ENCODE measurements at regions not wholly inside any gene's neighbourhood (a gene's known extent, or its start where the extent isn't known, plus 50 kb on each side); places are given as distances from the start of the nearest gene placed in this dataset.
A peak's percentile ranks its signal among the peaks of the same experiment; 100 is the strongest.

- Mint-ChIP-seq H3K27me3 (ENCODE audit: low read depth) (no peaks in the 10 kb centered on the region), H3K4me1 (ENCODE audit: low read depth) (peaks cover 10% of the 10 kb centered on the region), H3K4me3 (no peak overlapping the region), H3K9me3 (no peaks in the 10 kb centered on the region), H3K36me3 (ENCODE audit: insufficient read depth) (no peaks in the 10 kb centered on the region)
- no peak for DNase-seq
- no peak for ATAC-seq
Measured at GRCh38 chr1:101164776-101165175, 72.0 kb upstream of the S1PR1 start.

GRCh38 chr1:101162736-101163735 lies 73.8 kb upstream of the S1PR1 start:
- H3K9me3 Mint-ChIP-seq, result no peaks in the 10 kb centered on the region
- no peak for DNase-seq
- H3K36me3 Mint-ChIP-seq (ENCODE audit: insufficient read depth), result no peaks in the 10 kb centered on the region
- ATAC-seq, result no peak
- H3K4me1 Mint-ChIP-seq (ENCODE audit: low read depth), result peaks cover 9% of the 10 kb centered on the region
- H3K4me3 Mint-ChIP-seq, result no peak overlapping the region
- no peaks in the 10 kb centered on the region for H3K27me3 Mint-ChIP-seq (ENCODE audit: low read depth)

GRCh38 chr1:101162300-101162699 lies 74.5 kb upstream of the S1PR1 start:
- Mint-ChIP-seq H3K27me3 (ENCODE audit: low read depth) (no peaks in the 10 kb centered on the region), H3K9me3 (no peaks in the 10 kb centered on the region), H3K4me1 (ENCODE audit: low read depth) (peaks cover 3% of the 10 kb centered on the region), H3K4me3 (no peak overlapping the region), H3K36me3 (ENCODE audit: insufficient read depth) (no peaks in the 10 kb centered on the region)
- no peak for DNase-seq
- no peak for ATAC-seq

GRCh38 chr1:101161619-101162018 lies 75.2 kb upstream of the S1PR1 start:
- Mint-ChIP-seq H3K36me3 (ENCODE audit: insufficient read depth) (no peaks in the 10 kb centered on the region), H3K4me3 (no peak overlapping the region), H3K4me1 (ENCODE audit: low read depth) (peaks cover 2% of the 10 kb centered on the region), H3K9me3 (no peaks in the 10 kb centered on the region), H3K27me3 (ENCODE audit: low read depth) (peaks cover 3% of the 10 kb centered on the region)
- ATAC-seq (no peak), DNase-seq (no peak)

- Mint-ChIP-seq H3K4me1 (ENCODE audit: low read depth) (peaks cover 4% of the 10 kb centered on the region), H3K9me3 (no peaks in the 10 kb centered on the region), H3K36me3 (ENCODE audit: insufficient read depth) (no peaks in the 10 kb centered on the region), H3K27me3 (ENCODE audit: low read depth) (peaks cover 3% of the 10 kb centered on the region), H3K4me3 (no peak overlapping the region)
- ATAC-seq (no peak), DNase-seq (no peak)
Measured at GRCh38 chr1:101158424-101158823, 78.4 kb upstream of the S1PR1 start.

GRCh38 chr1:101154547-101154946 lies 82.3 kb upstream of the S1PR1 start:
- H3K36me3 Mint-ChIP-seq (ENCODE audit: insufficient read depth), result no peaks in the 10 kb centered on the region
- DNase-seq, result no peak

GRCh38 chr1:101153692-101154091 lies 83.1 kb upstream of the S1PR1 start:
- ATAC-seq (peak; percentile 87 to 95), DNase-seq (no peak)
- H3K4me3 Mint-ChIP-seq, result no peak overlapping the region
- H3K9me3 Mint-ChIP-seq, result no peaks in the 10 kb centered on the region
- H3K27me3 Mint-ChIP-seq (ENCODE audit: low read depth), result peaks cover 3% of the 10 kb centered on the region
- no peaks in the 10 kb centered on the region for H3K36me3 Mint-ChIP-seq (ENCODE audit: insufficient read depth)
- peaks cover 14% of the 10 kb centered on the region for H3K4me1 Mint-ChIP-seq (ENCODE audit: low read depth)

More at GRCh38 chr1:101154547-101154946, 82.3 kb upstream of the S1PR1 start:
- peaks cover 7% of the 10 kb centered on the region for H3K4me1 Mint-ChIP-seq (ENCODE audit: low read depth)
- H3K9me3 Mint-ChIP-seq, result no peaks in the 10 kb centered on the region
- peaks cover 3% of the 10 kb centered on the region for H3K27me3 Mint-ChIP-seq (ENCODE audit: low read depth)
- no peak overlapping the region for H3K4me3 Mint-ChIP-seq
- no peak for ATAC-seq

GRCh38 chr1:101152633-101153032 lies 84.2 kb upstream of the S1PR1 start:
- peaks cover 3% of the 10 kb centered on the region for H3K27me3 Mint-ChIP-seq (ENCODE audit: low read depth)
- H3K4me1 Mint-ChIP-seq (ENCODE audit: low read depth), result peaks cover 14% of the 10 kb centered on the region
- H3K9me3 Mint-ChIP-seq, result no peaks in the 10 kb centered on the region
- ATAC-seq (no peak), DNase-seq (no peak)
- H3K4me3 Mint-ChIP-seq, result no peak overlapping the region
- H3K36me3 Mint-ChIP-seq (ENCODE audit: insufficient read depth), result no peaks in the 10 kb centered on the region

- Mint-ChIP-seq H3K27me3 (ENCODE audit: low read depth) (no peaks in the 10 kb centered on the region), H3K36me3 (ENCODE audit: insufficient read depth) (no peaks in the 10 kb centered on the region), H3K9me3 (no peaks in the 10 kb centered on the region), H3K4me1 (ENCODE audit: low read depth) (peaks cover 14% of the 10 kb centered on the region), H3K4me3 (no peak overlapping the region)
- no peak for DNase-seq
- ATAC-seq, result no peak
Measured at GRCh38 chr1:101151286-101151685, 85.5 kb upstream of the S1PR1 start.

- Mint-ChIP-seq H3K9me3 (no peaks in the 10 kb centered on the region), H3K4me1 (ENCODE audit: low read depth) (peaks cover 14% of the 10 kb centered on the region)
- no peak for ATAC-seq
Measured at GRCh38 chr1:101150670-101151069, 86.1 kb upstream of the S1PR1 start.

GRCh38 chr1:101150266-101150665 lies 86.6 kb upstream of the S1PR1 start:
- DNase-seq (no peak), ATAC-seq (no peak)
- H3K36me3 Mint-ChIP-seq (ENCODE audit: insufficient read depth), result no peaks in the 10 kb centered on the region
- no peaks in the 10 kb centered on the region for H3K27me3 Mint-ChIP-seq (ENCODE audit: low read depth)
- no peaks in the 10 kb centered on the region for H3K9me3 Mint-ChIP-seq
- no peak overlapping the region for H3K4me3 Mint-ChIP-seq
- H3K4me1 Mint-ChIP-seq (ENCODE audit: low read depth), result peaks cover 15% of the 10 kb centered on the region

More at GRCh38 chr1:101150670-101151069, 86.1 kb upstream of the S1PR1 start:
- no peaks in the 10 kb centered on the region for H3K36me3 Mint-ChIP-seq (ENCODE audit: insufficient read depth)
- no peak for DNase-seq
- no peak overlapping the region for H3K4me3 Mint-ChIP-seq
- H3K27me3 Mint-ChIP-seq (ENCODE audit: low read depth), result no peaks in the 10 kb centered on the region

GRCh38 chr1:101148980-101149379 lies 87.8 kb upstream of the S1PR1 start:
- Mint-ChIP-seq H3K4me3 (no peak overlapping the region), H3K4me1 (ENCODE audit: low read depth) (peaks cover 14% of the 10 kb centered on the region), H3K27me3 (ENCODE audit: low read depth) (no peaks in the 10 kb centered on the region), H3K36me3 (ENCODE audit: insufficient read depth) (no peaks in the 10 kb centered on the region), H3K9me3 (no peaks in the 10 kb centered on the region)
- DNase-seq, result no peak
- no peak for ATAC-seq

GRCh38 chr1:101147381-101147780 lies 89.4 kb upstream of the S1PR1 start:
- H3K36me3 Mint-ChIP-seq (ENCODE audit: insufficient read depth), result no peaks in the 10 kb centered on the region
- H3K4me1 Mint-ChIP-seq (ENCODE audit: low read depth), result peaks cover 14% of the 10 kb centered on the region
- DNase-seq, result no peak
- no peak for ATAC-seq
- H3K27me3 Mint-ChIP-seq (ENCODE audit: low read depth), result no peaks in the 10 kb centered on the region
- H3K9me3 Mint-ChIP-seq, result peaks cover 3% of the 10 kb centered on the region
- H3K4me3 Mint-ChIP-seq, result no peak overlapping the region

- no peaks in the 10 kb centered on the region for H3K27me3 Mint-ChIP-seq (ENCODE audit: low read depth)
- peaks cover 3% of the 10 kb centered on the region for H3K9me3 Mint-ChIP-seq
- no peak for ATAC-seq
- no peaks in the 10 kb centered on the region for H3K36me3 Mint-ChIP-seq (ENCODE audit: insufficient read depth)
- H3K4me3 Mint-ChIP-seq, result no peak overlapping the region
- DNase-seq, result no peak
- H3K4me1 Mint-ChIP-seq (ENCODE audit: low read depth), result peaks cover 13% of the 10 kb centered on the region
Measured at GRCh38 chr1:101145449-101145820, 91.4 kb upstream of the S1PR1 start.

Measured in activated T-cell treated with anti-CD3 and anti-CD28 coated beads, Interleukin-2, amount 50 U/mL, for 4 hours (primary cell).